GM13977 (cell line): ENCODE measurements at regions not wholly inside any gene's neighbourhood (a gene's known extent, or its start where the extent isn't known, plus 50 kb on each side); places are given as distances from the start of the nearest gene placed in this dataset.

Experiments used
- DNase-seq: peaks from one replicate; pipeline ENCODE4 v3.0.0; 2012; ENCODE audit warnings: low spot score
- CTCF ChIP-seq: IDR thresholded peaks from 2 replicates; pipeline ENCODE4 v1.5.1; 2012; ENCODE audit warnings: mild to moderate bottlenecking, control low read depth; ENCODE audit not compliant: insufficient read depth; ENCODE audit errors: extremely low read depth, missing control alignments
- in situ Hi-C: fragments of 300-500 bp; cut with MboI; formaldehyde crosslinking; loops from one replicate; pipeline ENCODE4 v1.12.0; 2022; ENCODE audit warnings: low sequenced_read_pairs, low pct_unique_long_range_greater_than_20kb, mixed read lengths, inconsistent platforms; ENCODE audit not compliant: unreplicated experiment

- TF ChIP-seq CTCF = no peak
- in situ Hi-C loops = no loop called here
Observed at GRCh38 chr4:19694812-19695211, 556.9 kb upstream of the SLIT2 start.

GRCh38 chr4:19693936-19694570 is 557.7 kb upstream of the SLIT2 start:
- no peak for TF ChIP-seq CTCF
- in situ Hi-C loops = no loop called here
- no peak for DNase-seq

More at GRCh38 chr4:19694812-19695211, 556.9 kb upstream of the SLIT2 start:
- no peak for DNase-seq

GRCh38 chr4:19689511-19689910 is 562.2 kb upstream of the SLIT2 start:
- DNase-seq = no peak
- in situ Hi-C loops = no loop called here
- TF ChIP-seq CTCF = no peak

- in situ Hi-C loops = no loop called here
- TF ChIP-seq CTCF = no peak
Observed at GRCh38 chr4:19686456-19686855, 565.2 kb upstream of the SLIT2 start.

GRCh38 chr4:19684084-19684483 is 567.6 kb upstream of the SLIT2 start:
- in situ Hi-C loops = no loop called here
- TF ChIP-seq CTCF = no peak
- DNase-seq = no peak

More at GRCh38 chr4:19686456-19686855, 565.2 kb upstream of the SLIT2 start:
- DNase-seq = no peak

GRCh38 chr4:19683426-19683825 is 568.3 kb upstream of the SLIT2 start:
- no peak for DNase-seq
- in situ Hi-C loops = no loop called here
- no peak for TF ChIP-seq CTCF
